GM12892 (cell line): ENCODE measurements at regions not wholly inside any gene's neighbourhood (a gene's known extent, or its start where the extent isn't known, plus 50 kb on each side); places are given as distances from the start of the nearest gene placed in this dataset.

ENCODE experiments used
- POLR2A ChIP-seq: IDR thresholded peaks from 2 replicates; pipeline ENCODE4 v1.6.1; 2011; ENCODE audit warnings: low read depth, low read length, control low read depth
- POLR2AphosphoS5 ChIP-seq: IDR thresholded peaks from 2 replicates; pipeline ENCODE4 v1.6.1; 2011; ENCODE audit warnings: low read depth, low read length, control low read depth

DNA sequence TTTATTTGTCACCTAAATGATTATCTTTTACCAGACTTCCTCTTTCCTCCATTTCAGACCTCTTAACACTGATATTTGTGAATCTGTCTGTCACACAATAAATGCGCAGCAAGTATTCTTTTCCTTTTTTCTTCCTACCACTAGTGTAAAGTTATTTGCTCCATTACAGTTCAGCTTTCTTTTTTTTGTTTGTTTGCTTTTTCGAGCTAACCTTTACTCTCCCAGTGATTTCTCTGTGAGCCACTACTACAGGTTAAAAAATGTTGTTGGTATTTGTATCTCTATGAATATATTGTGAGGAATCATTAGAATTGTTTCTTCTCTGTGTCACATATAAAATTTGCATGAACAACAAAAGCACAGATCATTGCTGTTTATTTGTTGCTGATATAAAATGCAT is 854.0 kb upstream of the GCFC2 start:
- TF ChIP-seq POLR2A (no peak), POLR2AphosphoS5 (no peak)
